Right atrium auricular region (tissue), 2 donors: ENCODE measurements at regions not wholly inside any gene's neighbourhood (a gene's known extent, or its start where the extent isn't known, plus 50 kb on each side); places are given as distances from the start of the nearest gene placed in this dataset.

ENCODE experiments used
- DNase-seq: peaks from one replicate; pipeline ENCODE4 v3.0.0-alpha.2; 2019; ENCODE audit warnings: low spot score
- H3K27ac ChIP-seq, 2 donors: fragments of 200-600 bp; sonication (generic); 1 replicate in 1 of 2; 2 replicates in 1 of 2; pipeline ENCODE4 v1.5.1; 2016 to 2019
- H3K27me3 ChIP-seq, 2 donors: fragments of 200-600 bp; sonication (generic); one replicate each; pipeline versions ENCODE4 v1.5.1 to v1.6.0; 2017 to 2019
- H3K36me3 ChIP-seq: fragments of 200-600 bp; sonication (generic); one replicate; pipeline ENCODE4 v1.5.1; 2016
- H3K4me1 ChIP-seq, 2 donors: fragments of 200-600 bp; sonication (generic); one replicate each; pipeline versions ENCODE4 v1.5.1 to v1.6.0; 2017 to 2019
- H3K4me3 ChIP-seq, 2 donors: fragments of 200-600 bp; sonication (generic); 1 replicate in 1 of 2; 2 replicates in 1 of 2; pipeline ENCODE4 v1.5.1; 2017 to 2019; ENCODE audit warnings: mild to moderate bottlenecking in 1 of 2, moderate library complexity in 1 of 2
- H3K9me3 ChIP-seq, 2 donors: fragments of 200-600 bp; sonication (generic); one replicate each; pipeline ENCODE4 v1.5.1; 2019
- CTCF ChIP-seq, 2 donors: fragments of 200-600 bp; sonication (generic); IDR thresholded peaks; one replicate each; pipeline ENCODE4 v1.5.1; 2019; ENCODE audit warnings: antibody characterized with exemption in 2 of 2

DNA sequence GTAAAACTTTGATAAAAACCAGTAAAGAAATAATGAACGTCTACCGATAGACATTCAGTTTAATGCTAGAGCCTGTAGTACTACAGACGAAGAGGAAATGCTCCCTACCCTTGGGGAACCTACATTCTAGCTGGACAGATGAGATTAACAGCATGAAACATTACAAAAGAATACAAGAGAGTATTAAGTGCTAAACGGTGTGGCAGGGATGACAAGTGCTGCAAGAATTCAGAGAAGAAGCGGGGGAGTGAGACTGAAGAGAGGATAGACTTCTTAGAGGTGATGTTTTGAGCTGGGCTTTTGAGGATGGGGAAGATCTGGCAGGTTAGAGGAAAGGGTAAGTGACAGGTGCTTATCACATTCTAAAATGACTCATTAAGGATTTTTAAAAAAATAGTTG, 52.6 kb upstream of the ESX1 start:
- H3K4me1 ChIP-seq = no peaks in the 10 kb centered on the region
- H3K4me3 ChIP-seq = no peak overlapping the region
- no peak for DNase-seq
- H3K9me3 ChIP-seq = no peaks in the 10 kb centered on the region
- no peaks in the 10 kb centered on the region for H3K36me3 ChIP-seq
- H3K27ac ChIP-seq = no peak overlapping the region
- H3K27me3 ChIP-seq = no peaks in the 10 kb centered on the region
- no peak for TF ChIP-seq CTCF (IDR thresholded peaks at IDR 0.05)

DNA sequence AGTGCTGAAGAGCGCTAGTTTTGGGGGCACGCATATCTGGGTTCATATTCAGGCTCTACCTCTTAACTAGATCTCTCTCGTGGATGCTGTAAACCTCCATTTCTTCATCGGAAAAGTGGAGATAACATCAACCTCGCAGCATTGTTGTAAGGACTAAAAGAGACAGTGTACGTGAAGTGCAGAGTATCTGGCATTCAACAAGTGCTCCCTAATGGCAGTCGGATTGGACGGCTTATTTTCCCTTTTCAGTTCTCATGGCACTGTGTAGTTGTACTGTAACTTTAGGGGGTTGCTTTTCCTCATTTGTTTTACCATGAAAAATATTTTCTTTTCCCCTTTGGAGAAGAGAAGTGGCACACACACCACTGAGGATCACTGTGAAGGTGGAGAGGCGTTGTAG, 51.4 kb upstream of the ESX1 start:
- no peak overlapping the region for H3K4me3 ChIP-seq
- H3K27me3 ChIP-seq = no peaks in the 10 kb centered on the region
- no peaks in the 10 kb centered on the region for H3K4me1 ChIP-seq
- TF ChIP-seq CTCF (IDR thresholded peaks at IDR 0.05) = no peak
- no peak for DNase-seq
- no peak overlapping the region for H3K27ac ChIP-seq
- H3K36me3 ChIP-seq = no peaks in the 10 kb centered on the region
- H3K9me3 ChIP-seq = no peaks in the 10 kb centered on the region
